ENCODE measurements at regions not wholly inside any gene's neighbourhood (a gene's known extent, or its start where the extent isn't known, plus 50 kb on each side); places are given as distances from the start of the nearest gene placed in this dataset.

DNA sequence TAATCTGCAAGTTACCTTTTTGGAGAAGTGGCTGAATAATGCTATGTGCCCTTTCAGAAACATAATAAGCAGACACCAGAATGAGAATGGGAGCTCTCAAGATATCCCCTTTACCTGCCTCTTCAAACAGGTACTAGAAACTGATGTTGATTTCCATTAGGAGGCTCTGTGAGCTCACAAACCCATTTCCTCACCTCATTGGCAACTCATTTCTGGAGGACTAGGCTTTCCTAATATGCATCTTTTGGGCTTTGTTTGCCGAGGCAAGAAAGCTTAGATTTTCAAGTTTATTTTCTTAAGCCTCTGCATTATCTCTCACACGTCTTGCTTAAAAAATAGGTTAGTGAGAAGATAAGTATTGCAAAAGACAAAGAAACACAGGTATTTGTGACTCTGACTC, 313.1 kb upstream of the IRS4 start:
- TF ChIP-seq, protein P1, sequence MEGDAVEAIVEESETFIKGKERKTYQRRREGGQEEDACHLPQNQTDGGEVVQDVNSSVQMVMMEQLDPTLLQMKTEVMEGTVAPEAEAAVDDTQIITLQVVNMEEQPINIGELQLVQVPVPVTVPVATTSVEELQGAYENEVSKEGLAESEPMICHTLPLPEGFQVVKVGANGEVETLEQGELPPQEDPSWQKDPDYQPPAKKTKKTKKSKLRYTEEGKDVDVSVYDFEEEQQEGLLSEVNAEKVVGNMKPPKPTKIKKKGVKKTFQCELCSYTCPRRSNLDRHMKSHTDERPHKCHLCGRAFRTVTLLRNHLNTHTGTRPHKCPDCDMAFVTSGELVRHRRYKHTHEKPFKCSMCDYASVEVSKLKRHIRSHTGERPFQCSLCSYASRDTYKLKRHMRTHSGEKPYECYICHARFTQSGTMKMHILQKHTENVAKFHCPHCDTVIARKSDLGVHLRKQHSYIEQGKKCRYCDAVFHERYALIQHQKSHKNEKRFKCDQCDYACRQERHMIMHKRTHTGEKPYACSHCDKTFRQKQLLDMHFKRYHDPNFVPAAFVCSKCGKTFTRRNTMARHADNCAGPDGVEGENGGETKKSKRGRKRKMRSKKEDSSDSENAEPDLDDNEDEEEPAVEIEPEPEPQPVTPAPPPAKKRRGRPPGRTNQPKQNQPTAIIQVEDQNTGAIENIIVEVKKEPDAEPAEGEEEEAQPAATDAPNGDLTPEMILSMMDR (conservative IDR thresholded peaks at IDR 0.05; ENCODE audit: low read depth, low read length), result no peak
- TF ChIP-seq EZH2phosphoT487 (IDR thresholded peaks at IDR 0.05; ENCODE audit: borderline replicate concordance, low read length) (no peak), EZH2 (IDR thresholded peaks at IDR 0.05; ENCODE audit: low read length, unreplicated experiment) (no peak)
